Neural cell (in vitro differentiated cells): ENCODE measurements at regions not wholly inside any gene's neighbourhood (a gene's known extent, or its start where the extent isn't known, plus 50 kb on each side); places are given as distances from the start of the nearest gene placed in this dataset.

Experiments
- EP300 ChIP-seq: fragments of 450-650 bp; conservative IDR thresholded peaks from 2 replicates; pipeline ENCODE4 v1.6.1; 2014; ENCODE audit warnings: antibody characterized with exemption, mild to moderate bottlenecking, moderate library complexity; ENCODE audit not compliant: poor library complexity, severe bottlenecking
- EZH2 ChIP-seq: fragments of 200-600, 300-800 bp; shearing (Covaris generic), sonication (generic); IDR thresholded peaks from 2 replicates; pipeline ENCODE4 v1.6.1; 2014; ENCODE audit warnings: antibody characterized with exemption, low read length, borderline replicate concordance, mild to moderate bottlenecking; ENCODE audit not compliant: insufficient read depth, poor library complexity, severe bottlenecking
- MXI1 ChIP-seq: fragments of 450-650 bp; conservative IDR thresholded peaks from 2 replicates; pipeline ENCODE4 v1.6.1; 2014; ENCODE audit warnings: antibody characterized with exemption, mild to moderate bottlenecking; ENCODE audit not compliant: poor library complexity, severe bottlenecking
- POLR2AphosphoS5 ChIP-seq: IDR thresholded peaks from 2 replicates; pipeline ENCODE4 v1.6.1; 2012
- RAD21 ChIP-seq: fragments of 450-650 bp; conservative IDR thresholded peaks from 2 replicates; pipeline ENCODE4 v1.6.1; 2014; ENCODE audit warnings: antibody characterized with exemption, mild to moderate bottlenecking, moderate library complexity
- SMC3 ChIP-seq: fragments of 450-650 bp; conservative IDR thresholded peaks from 2 replicates; pipeline ENCODE4 v1.6.1; 2014; ENCODE audit warnings: antibody characterized with exemption, mild to moderate bottlenecking, moderate library complexity; ENCODE audit not compliant: poor library complexity
- TF ChIP-seq, protein P1 (sequence below): fragments of 450-650 bp; IDR thresholded peaks from 2 replicates; pipeline ENCODE4 v1.5.1; 2014; ENCODE audit warnings: antibody characterized with exemption, mild to moderate bottlenecking, moderate library complexity; ENCODE audit not compliant: poor library complexity, severe bottlenecking
- TF ChIP-seq, protein P2 (sequence below): IDR thresholded peaks from 2 replicates; pipeline ENCODE4 v1.6.1; 2012; ENCODE audit warnings: borderline replicate concordance

DNA sequence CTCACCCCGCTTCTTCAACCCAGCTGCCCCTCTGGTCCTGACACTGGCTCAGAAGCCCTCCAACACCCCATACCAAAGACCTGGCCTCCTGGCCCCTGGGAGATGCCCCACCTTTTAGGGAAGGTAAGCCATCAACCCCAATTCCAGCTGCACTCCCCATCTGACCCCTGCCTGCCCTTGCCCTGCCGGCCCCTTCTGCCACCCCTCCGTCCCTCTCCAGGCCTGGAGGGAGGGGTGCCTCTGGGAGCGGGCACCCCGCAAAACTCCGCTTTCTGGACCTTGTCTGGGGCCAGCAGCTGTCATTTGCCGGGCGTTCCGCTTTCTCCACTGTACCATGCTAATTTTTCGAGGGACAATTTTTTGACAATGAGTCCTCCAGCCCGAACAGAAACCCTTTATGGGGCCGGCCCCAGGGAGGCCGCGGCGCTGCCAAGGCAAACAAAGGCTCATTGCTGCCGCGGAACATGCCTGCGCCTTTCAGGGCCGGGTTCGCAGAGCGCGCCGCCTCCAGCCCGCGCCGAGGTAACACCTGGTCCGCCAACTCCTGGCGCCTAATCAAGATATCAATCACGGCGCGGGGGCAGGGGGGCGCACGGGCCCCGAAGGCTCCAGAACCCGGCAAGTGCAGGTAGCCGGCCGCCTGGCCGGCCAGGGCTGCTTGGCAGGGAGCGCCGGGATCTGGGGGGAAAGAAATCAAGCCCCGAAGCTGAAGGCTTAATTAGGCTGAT, 96.0 kb downstream of the INHBB start:
- TF ChIP-seq, protein P1, sequence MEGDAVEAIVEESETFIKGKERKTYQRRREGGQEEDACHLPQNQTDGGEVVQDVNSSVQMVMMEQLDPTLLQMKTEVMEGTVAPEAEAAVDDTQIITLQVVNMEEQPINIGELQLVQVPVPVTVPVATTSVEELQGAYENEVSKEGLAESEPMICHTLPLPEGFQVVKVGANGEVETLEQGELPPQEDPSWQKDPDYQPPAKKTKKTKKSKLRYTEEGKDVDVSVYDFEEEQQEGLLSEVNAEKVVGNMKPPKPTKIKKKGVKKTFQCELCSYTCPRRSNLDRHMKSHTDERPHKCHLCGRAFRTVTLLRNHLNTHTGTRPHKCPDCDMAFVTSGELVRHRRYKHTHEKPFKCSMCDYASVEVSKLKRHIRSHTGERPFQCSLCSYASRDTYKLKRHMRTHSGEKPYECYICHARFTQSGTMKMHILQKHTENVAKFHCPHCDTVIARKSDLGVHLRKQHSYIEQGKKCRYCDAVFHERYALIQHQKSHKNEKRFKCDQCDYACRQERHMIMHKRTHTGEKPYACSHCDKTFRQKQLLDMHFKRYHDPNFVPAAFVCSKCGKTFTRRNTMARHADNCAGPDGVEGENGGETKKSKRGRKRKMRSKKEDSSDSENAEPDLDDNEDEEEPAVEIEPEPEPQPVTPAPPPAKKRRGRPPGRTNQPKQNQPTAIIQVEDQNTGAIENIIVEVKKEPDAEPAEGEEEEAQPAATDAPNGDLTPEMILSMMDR, result peak; percentile 48
- TF ChIP-seq EZH2 (no peak), SMC3 (peak; percentile 30), EP300 (no peak), POLR2AphosphoS5 (peak; percentile 70), RAD21 (peak; percentile 27), MXI1 (peak; percentile 20)
- TF ChIP-seq, protein P2, sequence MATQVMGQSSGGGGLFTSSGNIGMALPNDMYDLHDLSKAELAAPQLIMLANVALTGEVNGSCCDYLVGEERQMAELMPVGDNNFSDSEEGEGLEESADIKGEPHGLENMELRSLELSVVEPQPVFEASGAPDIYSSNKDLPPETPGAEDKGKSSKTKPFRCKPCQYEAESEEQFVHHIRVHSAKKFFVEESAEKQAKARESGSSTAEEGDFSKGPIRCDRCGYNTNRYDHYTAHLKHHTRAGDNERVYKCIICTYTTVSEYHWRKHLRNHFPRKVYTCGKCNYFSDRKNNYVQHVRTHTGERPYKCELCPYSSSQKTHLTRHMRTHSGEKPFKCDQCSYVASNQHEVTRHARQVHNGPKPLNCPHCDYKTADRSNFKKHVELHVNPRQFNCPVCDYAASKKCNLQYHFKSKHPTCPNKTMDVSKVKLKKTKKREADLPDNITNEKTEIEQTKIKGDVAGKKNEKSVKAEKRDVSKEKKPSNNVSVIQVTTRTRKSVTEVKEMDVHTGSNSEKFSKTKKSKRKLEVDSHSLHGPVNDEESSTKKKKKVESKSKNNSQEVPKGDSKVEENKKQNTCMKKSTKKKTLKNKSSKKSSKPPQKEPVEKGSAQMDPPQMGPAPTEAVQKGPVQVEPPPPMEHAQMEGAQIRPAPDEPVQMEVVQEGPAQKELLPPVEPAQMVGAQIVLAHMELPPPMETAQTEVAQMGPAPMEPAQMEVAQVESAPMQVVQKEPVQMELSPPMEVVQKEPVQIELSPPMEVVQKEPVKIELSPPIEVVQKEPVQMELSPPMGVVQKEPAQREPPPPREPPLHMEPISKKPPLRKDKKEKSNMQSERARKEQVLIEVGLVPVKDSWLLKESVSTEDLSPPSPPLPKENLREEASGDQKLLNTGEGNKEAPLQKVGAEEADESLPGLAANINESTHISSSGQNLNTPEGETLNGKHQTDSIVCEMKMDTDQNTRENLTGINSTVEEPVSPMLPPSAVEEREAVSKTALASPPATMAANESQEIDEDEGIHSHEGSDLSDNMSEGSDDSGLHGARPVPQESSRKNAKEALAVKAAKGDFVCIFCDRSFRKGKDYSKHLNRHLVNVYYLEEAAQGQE, result no peak
